Right ventricle myocardium superior (tissue), 1 donor: ENCODE measurements at regions not wholly inside any gene's neighbourhood (a gene's known extent, or its start where the extent isn't known, plus 50 kb on each side); places are given as distances from the start of the nearest gene placed in this dataset.

Experiments used
- ATAC-seq: fragments of 200-7000 bp; cut with Tn5 transposase; one replicate; pipeline ENCODE4 v1.9.1; 2020; ENCODE audit warnings: mild to moderate bottlenecking; ENCODE audit not compliant: poor library complexity
- DNase-seq: peaks from one replicate; pipeline ENCODE4 v3.0.0-alpha.2; 2020
- intact Hi-C: fragments of 100-400 bp; cut with DNase I; formaldehyde crosslinking; loops from one replicate; pipeline ENCODE4 v1.11.2; 2022
- donor health status: DM: no; HTN: yes; CAD: no; lungs with severe emphysema.

- intact Hi-C loops, result no loop called here
- DNase-seq (no peak), ATAC-seq (no peak)
Observed at GRCh38 chr2:204012072-204012653, 75.6 kb downstream of the ICOS start.

GRCh38 chr2:204015118-204015843 lies 78.7 kb downstream of the ICOS start:
- ATAC-seq, result no peak
- intact Hi-C loops, result no loop called here
- DNase-seq, result no peak

- no peak for DNase-seq
- intact Hi-C loops, result no loop called here
- ATAC-seq, result no peak
Observed at GRCh38 chr2:204018717-204019116, 82.2 kb downstream of the ICOS start.

- ATAC-seq, result no peak
- no peak for DNase-seq
- intact Hi-C loops, result no loop called here
Observed at GRCh38 chr2:204019572-204020501, 83.3 kb downstream of the ICOS start.

- DNase-seq (no peak), ATAC-seq (no peak)
- intact Hi-C loops, result no loop called here
Observed at GRCh38 chr2:204021290-204022081, 84.9 kb downstream of the ICOS start.

GRCh38 chr2:204022550-204022949 lies 86.0 kb downstream of the ICOS start:
- intact Hi-C loops, result no loop called here
- ATAC-seq (no peak), DNase-seq (no peak)

GRCh38 chr2:204023088-204023487 lies 86.5 kb downstream of the ICOS start:
- intact Hi-C loops, result no loop called here
- ATAC-seq, result no peak
- no peak for DNase-seq

GRCh38 chr2:204024503-204024902 lies 87.9 kb downstream of the ICOS start:
- intact Hi-C loops, result no loop called here
- DNase-seq, result no peak
- ATAC-seq, result peak; percentile 36

- DNase-seq, result no peak
- intact Hi-C loops, result no loop called here
- ATAC-seq, result no peak
Observed at GRCh38 chr2:204024906-204025475, 88.4 kb downstream of the ICOS start.

GRCh38 chr2:204026294-204026693 lies 89.7 kb downstream of the ICOS start:
- no peak for ATAC-seq
- intact Hi-C loops, result no loop called here
- DNase-seq, result no peak

GRCh38 chr2:204027091-204027490 lies 90.5 kb downstream of the ICOS start:
- intact Hi-C loops, result no loop called here
- DNase-seq (no peak), ATAC-seq (no peak)

GRCh38 chr2:204030322-204030721 lies 93.8 kb downstream of the ICOS start:
- intact Hi-C loops, result no loop called here
- DNase-seq (no peak), ATAC-seq (peak; percentile 45)

- no peak for ATAC-seq
- intact Hi-C loops, result no loop called here
Observed at GRCh38 chr2:204031056-204031455, 94.5 kb downstream of the ICOS start.

GRCh38 chr2:204032301-204032700 lies 95.7 kb downstream of the ICOS start:
- intact Hi-C loops, result no loop called here
- DNase-seq, result no peak
- ATAC-seq, result no peak

More at GRCh38 chr2:204031056-204031455, 94.5 kb downstream of the ICOS start:
- no peak for DNase-seq

- intact Hi-C loops, result no loop called here
- ATAC-seq, result no peak
- no peak for DNase-seq
Observed at GRCh38 chr2:204033611-204034495, 97.3 kb downstream of the ICOS start.

- ATAC-seq, result no peak
- intact Hi-C loops, result no loop called here
- DNase-seq, result no peak
Observed at GRCh38 chr2:204036706-204037105, 100.1 kb downstream of the ICOS start.

- intact Hi-C loops, result no loop called here
- no peak for ATAC-seq
- no peak for DNase-seq
Observed at GRCh38 chr2:204037286-204037685, 100.7 kb downstream of the ICOS start.
